Tibial nerve (tissue), 4 donors: ENCODE measurements at regions not wholly inside any gene's neighbourhood (a gene's known extent, or its start where the extent isn't known, plus 50 kb on each side); places are given as distances from the start of the nearest gene placed in this dataset.

Experiments
- DNase-seq, 2 donors: peaks; one replicate each; pipeline ENCODE4 v3.0.0-alpha.2; 2019; ENCODE audit warnings: low spot score in 2 of 2
- H3K27ac ChIP-seq, 4 donors: fragments of 200-600 bp; sonication (generic) in 3 of 4; one replicate each; pipeline ENCODE4 v1.5.1; 2017 to 2019; ENCODE audit warnings: mild to moderate bottlenecking in 1 of 4
- H3K27me3 ChIP-seq, 2 donors: fragments of 200-600 bp; sonication (generic) in 1 of 2; one replicate each; pipeline versions ENCODE4 v1.5.1 to v1.6.0; 2017 to 2019
- H3K36me3 ChIP-seq, 3 donors: fragments of 200-600 bp; sonication (generic); one replicate each; pipeline ENCODE4 v1.5.1; 2018 to 2019
- H3K4me1 ChIP-seq, 4 donors: fragments of 200-600 bp; sonication (generic) in 3 of 4; one replicate each; pipeline ENCODE4 v1.5.1; 2017 to 2019
- H3K4me3 ChIP-seq, 4 donors: fragments of 200-600 bp; sonication (generic) in 3 of 4; one replicate each; pipeline ENCODE4 v1.5.1; 2017 to 2019; ENCODE audit warnings: mild to moderate bottlenecking in 1 of 4, moderate library complexity in 1 of 4
- H3K9me3 ChIP-seq, 4 donors: fragments of 200-600 bp; sonication (generic) in 3 of 4; one replicate each; pipeline ENCODE4 v1.5.1; 2017 to 2019
- EP300 ChIP-seq, 2 donors: sonication (generic); formaldehyde crosslinking; IDR thresholded peaks; one replicate each; pipeline ENCODE4 v1.6.1; 2017; ENCODE audit warnings: antibody characterized with exemption in 2 of 2, mild to moderate bottlenecking in 1 of 2
- POLR2A ChIP-seq, 2 donors: fragments of 450-650 bp; IDR thresholded peaks; one replicate each; pipeline ENCODE4 v1.6.1; 2017; ENCODE audit warnings: antibody characterized with exemption in 2 of 2, mild to moderate bottlenecking in 2 of 2, moderate library complexity in 2 of 2
- WGBS, 2 donors: methylation state at CpG; one replicate each; pipeline ENCODE4 v1.1.5; 2018; 5-methylcytosine and 5-hydroxymethylcytosine counted together
- TF ChIP-seq, protein P1 (sequence below), 5 experiments: fragments of 200-600 bp in 3 of 5; fragments of 450-650 bp in 2 of 5; sonication (generic) in 3 of 5; IDR thresholded peaks; one replicate each; pipeline ENCODE4 v1.5.1; 2016 to 2019; ENCODE audit warnings: antibody characterized with exemption in 5 of 5, mild to moderate bottlenecking in 3 of 5, moderate library complexity in 2 of 5

DNA sequence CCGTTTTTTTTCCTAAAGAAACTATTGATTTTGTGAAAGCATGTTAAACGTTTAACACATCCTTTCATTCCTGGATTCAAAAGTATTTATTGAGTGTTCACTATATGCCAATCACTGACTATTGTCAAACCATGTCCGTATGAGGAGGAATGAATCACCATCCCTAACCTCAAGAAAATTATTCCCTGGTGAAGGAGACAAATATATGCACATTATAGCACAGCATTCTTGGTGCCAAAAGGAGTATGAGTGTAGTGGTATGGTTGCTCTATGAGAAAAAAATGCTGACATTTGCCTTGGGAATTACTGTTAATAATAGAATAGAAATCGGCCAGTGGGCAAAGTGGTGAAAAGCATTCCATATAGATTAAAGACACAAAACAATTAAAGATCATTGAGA, 1390.1 kb downstream of the MRPL39 start:
- no peak overlapping the region for H3K27ac ChIP-seq
- H3K4me3 ChIP-seq: no peak overlapping the region
- H3K36me3 ChIP-seq: no peaks in the 10 kb centered on the region
- no peak for DNase-seq
- H3K4me1 ChIP-seq: no peaks in the 10 kb centered on the region
- 62 to 68% methylated on average over 4 of the region's 4 CpGs for WGBS, 2 donors
- TF ChIP-seq, protein P1, sequence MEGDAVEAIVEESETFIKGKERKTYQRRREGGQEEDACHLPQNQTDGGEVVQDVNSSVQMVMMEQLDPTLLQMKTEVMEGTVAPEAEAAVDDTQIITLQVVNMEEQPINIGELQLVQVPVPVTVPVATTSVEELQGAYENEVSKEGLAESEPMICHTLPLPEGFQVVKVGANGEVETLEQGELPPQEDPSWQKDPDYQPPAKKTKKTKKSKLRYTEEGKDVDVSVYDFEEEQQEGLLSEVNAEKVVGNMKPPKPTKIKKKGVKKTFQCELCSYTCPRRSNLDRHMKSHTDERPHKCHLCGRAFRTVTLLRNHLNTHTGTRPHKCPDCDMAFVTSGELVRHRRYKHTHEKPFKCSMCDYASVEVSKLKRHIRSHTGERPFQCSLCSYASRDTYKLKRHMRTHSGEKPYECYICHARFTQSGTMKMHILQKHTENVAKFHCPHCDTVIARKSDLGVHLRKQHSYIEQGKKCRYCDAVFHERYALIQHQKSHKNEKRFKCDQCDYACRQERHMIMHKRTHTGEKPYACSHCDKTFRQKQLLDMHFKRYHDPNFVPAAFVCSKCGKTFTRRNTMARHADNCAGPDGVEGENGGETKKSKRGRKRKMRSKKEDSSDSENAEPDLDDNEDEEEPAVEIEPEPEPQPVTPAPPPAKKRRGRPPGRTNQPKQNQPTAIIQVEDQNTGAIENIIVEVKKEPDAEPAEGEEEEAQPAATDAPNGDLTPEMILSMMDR (IDR thresholded peaks at IDR 0.05): no peak
- TF ChIP-seq POLR2A (IDR thresholded peaks at IDR 0.05) (no peak), EP300 (IDR thresholded peaks at IDR 0.05) (no peak)
- H3K9me3 ChIP-seq: no peaks in the 10 kb centered on the region
- H3K27me3 ChIP-seq: no peaks in the 10 kb centered on the region

DNA sequence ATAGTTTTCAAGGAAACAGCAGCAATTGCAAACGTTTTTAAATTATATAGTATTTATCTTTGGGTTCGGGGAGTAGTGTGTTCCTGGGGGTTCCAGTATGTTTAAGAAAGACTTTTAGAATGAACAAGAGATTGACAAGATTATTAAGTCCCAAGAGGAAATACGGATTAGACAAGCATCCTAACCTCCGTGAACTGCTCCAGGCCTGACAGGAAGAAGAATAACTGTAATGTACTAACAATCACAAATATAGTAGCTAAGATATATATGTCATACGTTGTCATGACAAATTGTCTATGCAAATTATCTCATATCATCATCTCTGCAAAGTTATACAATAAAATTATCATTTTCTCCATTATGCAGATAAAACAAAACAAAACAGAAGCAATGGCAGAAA, 1397.2 kb downstream of the MRPL39 start:
- Histone ChIP-seq H3K36me3 (no peaks in the 10 kb centered on the region), H3K9me3 (peaks cover 0 to 12% (median 0%) of the 10 kb centered on the region in 4 donors), H3K27ac (no peak overlapping the region), H3K4me3 (no peak overlapping the region), H3K4me1 (no peaks in the 10 kb centered on the region), H3K27me3 (no peaks in the 10 kb centered on the region)
- TF ChIP-seq, protein P1 (IDR thresholded peaks at IDR 0.05): no peak
- TF ChIP-seq POLR2A (IDR thresholded peaks at IDR 0.05) (no peak), EP300 (IDR thresholded peaks at IDR 0.05) (no peak)
- no peak for DNase-seq
- WGBS, 2 donors: 77 to 79% methylated on average over 5 of the region's 5 CpGs

DNA sequence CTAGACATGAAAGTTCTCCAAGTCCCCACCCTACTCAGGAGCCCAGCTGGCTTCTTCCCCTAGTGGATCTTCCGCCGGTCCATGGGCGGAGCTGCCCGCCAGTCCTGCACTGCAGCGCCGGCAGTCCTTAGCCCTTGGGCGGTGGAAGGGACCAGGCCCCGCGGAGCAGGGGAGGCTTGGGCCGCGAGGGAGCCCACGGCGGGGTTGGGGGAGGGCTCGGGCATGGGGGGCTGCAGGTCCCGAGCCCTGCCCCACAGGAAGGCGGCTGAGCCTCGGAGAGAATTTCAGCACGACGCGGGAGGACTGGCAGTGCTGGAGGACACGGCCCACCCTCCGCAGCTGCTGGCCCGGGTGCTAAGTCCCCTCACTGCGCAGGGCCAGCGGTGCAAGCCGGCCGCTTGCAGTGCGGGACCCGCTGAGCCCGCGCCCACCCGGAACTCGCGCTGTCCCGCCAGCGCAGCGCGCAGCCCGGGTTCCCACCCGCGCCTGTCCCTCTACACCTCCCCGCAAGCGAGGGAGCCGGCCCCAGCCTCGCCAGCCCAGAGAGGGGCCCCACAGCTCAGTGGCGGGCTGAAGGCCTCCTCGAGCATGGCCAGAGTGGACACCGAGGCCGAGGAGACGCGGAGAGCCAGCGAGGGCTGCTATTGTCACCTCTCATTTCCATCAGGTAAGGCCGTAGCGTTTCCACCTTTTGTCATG, 1398.6 kb downstream of the MRPL39 start:
- WGBS, 2 donors: 95 to 97% methylated on average over 36 to 51 of the region's 54 CpGs
- DNase-seq: no peak
- no peaks in the 10 kb centered on the region for H3K4me1 ChIP-seq

DNA sequence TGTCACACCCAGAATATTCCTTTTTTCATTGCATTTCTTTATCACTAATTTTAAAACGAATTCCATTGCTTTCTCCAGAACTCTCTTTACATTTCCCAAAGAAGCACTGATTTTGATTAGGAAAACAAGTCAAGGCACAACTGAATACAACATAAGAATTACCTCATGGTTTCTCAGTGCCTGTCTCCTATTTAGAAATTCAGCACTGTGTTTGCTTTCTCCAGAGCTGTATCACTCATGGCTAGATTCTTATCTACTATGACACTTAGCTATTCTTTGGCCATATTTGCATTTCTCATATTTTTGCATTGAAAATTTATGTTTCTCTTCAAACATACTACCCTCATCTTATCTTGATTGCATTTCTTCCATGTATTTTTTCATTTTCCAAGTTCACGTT, 1402.0 kb downstream of the MRPL39 start:
- H3K27ac ChIP-seq: no peak overlapping the region
- 62% methylated on average over 2 of the region's 2 CpGs for WGBS, 2 donors
- no peaks in the 10 kb centered on the region for H3K27me3 ChIP-seq
- no peaks in the 10 kb centered on the region for H3K36me3 ChIP-seq
- no peak overlapping the region for H3K4me3 ChIP-seq
- peaks cover 0 to 12% (median 0%) of the 10 kb centered on the region in 4 donors for H3K9me3 ChIP-seq
- TF ChIP-seq, protein P1 (IDR thresholded peaks at IDR 0.05): no peak
- no peak for TF ChIP-seq POLR2A (IDR thresholded peaks at IDR 0.05)
- TF ChIP-seq EP300 (IDR thresholded peaks at IDR 0.05): no peak
- H3K4me1 ChIP-seq: no peaks in the 10 kb centered on the region
- DNase-seq: no peak

More for the DNA sequence above, 1398.6 kb downstream of the MRPL39 start:
- Histone ChIP-seq H3K27me3 (no peaks in the 10 kb centered on the region), H3K27ac (no peak overlapping the region), H3K4me3 (no peak overlapping the region), H3K36me3 (no peaks in the 10 kb centered on the region), H3K9me3 (peaks cover 0 to 12% (median 0%) of the 10 kb centered on the region in 4 donors)
- TF ChIP-seq, protein P1 (IDR thresholded peaks at IDR 0.05): no peak

DNA sequence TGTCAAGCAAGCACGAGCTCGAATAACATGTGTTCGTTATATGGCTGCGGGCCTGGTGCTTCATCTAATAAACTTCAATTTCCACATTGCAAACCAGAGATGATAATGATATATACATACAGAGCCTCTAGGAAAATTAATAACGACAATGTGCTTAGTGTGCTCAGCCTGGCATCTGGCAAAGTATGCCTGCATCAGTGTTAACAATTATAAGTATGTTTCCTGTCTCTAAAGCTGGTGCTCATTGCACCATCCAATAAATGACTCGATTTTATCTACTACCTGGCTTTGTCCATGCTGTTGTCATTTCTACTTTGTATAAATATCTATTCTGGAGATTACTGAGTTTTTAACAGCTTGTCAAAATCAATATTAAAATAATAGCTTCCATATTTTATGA, 1402.6 kb downstream of the MRPL39 start:
- no peak overlapping the region for H3K27ac ChIP-seq
- 77 to 78% methylated on average over 6 of the region's 6 CpGs for WGBS, 2 donors
- H3K9me3 ChIP-seq: peaks cover 0 to 12% (median 0%) of the 10 kb centered on the region in 4 donors
- no peak overlapping the region for H3K4me3 ChIP-seq
- H3K4me1 ChIP-seq: no peaks in the 10 kb centered on the region
- TF ChIP-seq POLR2A (IDR thresholded peaks at IDR 0.05) (no peak), EP300 (IDR thresholded peaks at IDR 0.05) (no peak)
- TF ChIP-seq, protein P1 (IDR thresholded peaks at IDR 0.05): no peak
- no peaks in the 10 kb centered on the region for H3K27me3 ChIP-seq
- DNase-seq: no peak
- no peaks in the 10 kb centered on the region for H3K36me3 ChIP-seq
